Neuronal stem cell (in vitro differentiated cells): ENCODE measurements at regions not wholly inside any gene's neighbourhood (a gene's known extent, or its start where the extent isn't known, plus 50 kb on each side); places are given as distances from the start of the nearest gene placed in this dataset.

ENCODE experiments used
- DNase-seq: peaks from one replicate; pipeline ENCODE4 v3.0.0-alpha.2; 2013; ENCODE audit warnings: low spot score
- H2AFZ ChIP-seq: one replicate; pipeline ENCODE4 v1.6.1; 2013; ENCODE audit warnings: mild to moderate bottlenecking, low read length, inconsistent platforms
- H2AK5ac ChIP-seq: 2 replicates; pipeline ENCODE4 v1.6.1; 2013; ENCODE audit warnings: low read depth, mild to moderate bottlenecking, inconsistent platforms, low read length, moderate library complexity, mixed read lengths
- H2BK120ac ChIP-seq: 2 replicates; pipeline ENCODE4 v1.6.1; 2013; ENCODE audit warnings: low read depth, mild to moderate bottlenecking, inconsistent platforms, low read length, moderate library complexity, mixed read lengths
- H2BK12ac ChIP-seq: one replicate; pipeline ENCODE4 v1.6.1; 2013; ENCODE audit warnings: low read length, inconsistent platforms
- H2BK15ac ChIP-seq: 2 replicates; pipeline ENCODE4 v1.6.1; 2013; ENCODE audit warnings: mild to moderate bottlenecking, low read length, inconsistent platforms, mixed read lengths
- H2BK5ac ChIP-seq: one replicate; pipeline ENCODE4 v1.6.1; 2013; ENCODE audit warnings: inconsistent platforms, mild to moderate bottlenecking, low read length, moderate library complexity
- H3K14ac ChIP-seq: one replicate; pipeline ENCODE4 v1.6.1; 2013; ENCODE audit warnings: low read length, inconsistent platforms
- H3K18ac ChIP-seq: 2 replicates; pipeline ENCODE4 v1.6.1; 2013; ENCODE audit warnings: low read length, inconsistent platforms
- H3K23ac ChIP-seq: 2 replicates; pipeline ENCODE4 v1.6.1; 2013; ENCODE audit warnings: low read depth, mild to moderate bottlenecking, mixed read lengths, low read length, inconsistent platforms; ENCODE audit not compliant: poor library complexity
- H3K27ac ChIP-seq: replicated peaks from 3 replicates; pipeline ENCODE4 v1.5.1; 2013; ENCODE audit warnings: low read length, inconsistent platforms
- H3K27me3 ChIP-seq, 3 experiments: 2 replicates each; pipeline ENCODE4 v1.6.1; 2013; ENCODE audit warnings: low read length in 3 of 3, mild to moderate bottlenecking in 2 of 3, inconsistent platforms in 1 of 3, low read depth in 1 of 3, mixed read lengths in 1 of 3, moderate library complexity in 1 of 3; ENCODE audit not compliant: control insufficient read depth in 3 of 3, insufficient read depth in 3 of 3
- H3K36me3 ChIP-seq, 2 donors: replicated peaks in 1 of 2; 2 replicates each; pipeline ENCODE4 v1.6.1; 2013; ENCODE audit warnings: low read length in 2 of 2; ENCODE audit not compliant: control insufficient read depth in 2 of 2, insufficient read depth in 2 of 2
- H3K4ac ChIP-seq: 2 replicates; pipeline ENCODE4 v1.6.1; 2013; ENCODE audit warnings: inconsistent platforms, mild to moderate bottlenecking, low read length, moderate library complexity
- H3K4me1 ChIP-seq, 2 donors: 1 replicate in 1 of 2; 2 replicates in 1 of 2; pipeline ENCODE4 v1.6.1; 2013; ENCODE audit warnings: low read length in 2 of 2, low read depth in 1 of 2; ENCODE audit not compliant: control insufficient read depth in 2 of 2, insufficient read depth in 1 of 2
- H3K4me2 ChIP-seq: one replicate; pipeline ENCODE4 v1.6.1; 2013; ENCODE audit warnings: mild to moderate bottlenecking, low read length, inconsistent platforms; ENCODE audit not compliant: insufficient read depth, poor library complexity, severe bottlenecking
- H3K4me3 ChIP-seq, 2 donors: 2 replicates each; pipeline ENCODE4 v1.5.1; 2013; ENCODE audit warnings: low read length in 2 of 2, mild to moderate bottlenecking in 2 of 2, inconsistent platforms in 1 of 2, moderate library complexity in 1 of 2
- H3K79me1 ChIP-seq: one replicate; pipeline ENCODE4 v1.6.1; 2013; ENCODE audit warnings: low read depth, mild to moderate bottlenecking, inconsistent platforms, low read length, moderate library complexity
- H3K9ac ChIP-seq: one replicate; pipeline ENCODE4 v1.6.1; 2013; ENCODE audit warnings: mild to moderate bottlenecking, low read depth, low read length, inconsistent platforms; ENCODE audit not compliant: poor library complexity
- H3K9me3 ChIP-seq, 2 donors: replicated peaks in 1 of 2; 2 replicates each; pipeline versions ENCODE3 to v1.6.1; 2013; ENCODE audit warnings: low read length in 2 of 2, mild to moderate bottlenecking in 2 of 2, inconsistent platforms in 1 of 2, low read depth in 1 of 2, mixed read lengths in 1 of 2, moderate library complexity in 1 of 2; ENCODE audit not compliant: control insufficient read depth in 2 of 2, insufficient read depth in 1 of 2
- H4K8ac ChIP-seq: one replicate; pipeline ENCODE4 v1.6.1; 2013; ENCODE audit warnings: low read depth, mild to moderate bottlenecking, inconsistent platforms, low read length, moderate library complexity
- H4K91ac ChIP-seq: one replicate; pipeline ENCODE4 v1.6.1; 2013; ENCODE audit warnings: low read length, low read depth, mild to moderate bottlenecking, inconsistent platforms; ENCODE audit not compliant: poor library complexity
- WGBS, 2 donors: extraction: QIAGEN DNeasy Blood & Tissue Kit; methylation state at CpG; one replicate each; pipeline ENCODE4 v1.1.7; 2013; ENCODE audit warnings: missing lambda C conversion rate in 2 of 2, mixed read lengths in 1 of 2; ENCODE audit not compliant: insufficient read length in 2 of 2, insufficient replicate concordance in 1 of 2; ENCODE audit errors: extremely low coverage in 2 of 2; 5-methylcytosine and 5-hydroxymethylcytosine counted together

GRCh38 chr5:121692158-121692557 lies 159.5 kb upstream of the FTMT start:
- no peak overlapping the region for H4K8ac ChIP-seq
- H3K14ac ChIP-seq: no peak overlapping the region
- H3K18ac ChIP-seq: no peak overlapping the region
- no peak overlapping the region for H2AK5ac ChIP-seq
- no peak overlapping the region for H3K4me3 ChIP-seq
- H3K9me3 ChIP-seq: no peaks in the 10 kb centered on the region
- no peak overlapping the region for H3K4ac ChIP-seq
- H3K27me3 ChIP-seq: no peaks in the 10 kb centered on the region
- no peak overlapping the region for H3K23ac ChIP-seq
- H3K4me1 ChIP-seq: no peaks in the 10 kb centered on the region
- no peaks in the 10 kb centered on the region for H3K36me3 ChIP-seq
- H3K4me2 ChIP-seq: no peak overlapping the region
- no peak overlapping the region for H2AFZ ChIP-seq
- no peak overlapping the region for H3K9ac ChIP-seq
- DNase-seq: no peak
- H2BK15ac ChIP-seq: no peak overlapping the region
- WGBS, 2 donors: no CpG with 5 or more reads among the region's 2 CpGs
- no peaks in the 10 kb centered on the region for H3K79me1 ChIP-seq
- no peak overlapping the region for H4K91ac ChIP-seq
- no peak overlapping the region for H2BK120ac ChIP-seq
- H2BK12ac ChIP-seq: no peak overlapping the region
- H3K27ac ChIP-seq: no peak overlapping the region
- H2BK5ac ChIP-seq: no peak overlapping the region

GRCh38 chr5:121693864-121694263 lies 157.8 kb upstream of the FTMT start:
- Histone ChIP-seq H3K4me2 (no peak overlapping the region), H2BK12ac (no peak overlapping the region), H3K23ac (no peak overlapping the region), H3K4ac (no peak overlapping the region), H3K14ac (no peak overlapping the region), H3K27ac (no peak overlapping the region), H2BK120ac (no peak overlapping the region), H2BK5ac (no peak overlapping the region), H3K9ac (no peak overlapping the region), H3K18ac (no peak overlapping the region), H2AFZ (peak overlapping the region; percentile 74), H3K4me1 (no peaks in the 10 kb centered on the region), H3K9me3 (no peaks in the 10 kb centered on the region), H3K4me3 (no peak overlapping the region), H2AK5ac (no peak overlapping the region), H3K79me1 (no peaks in the 10 kb centered on the region), H3K27me3 (no peaks in the 10 kb centered on the region), H4K8ac (no peak overlapping the region), H2BK15ac (no peak overlapping the region), H3K36me3 (no peaks in the 10 kb centered on the region), H4K91ac (no peak overlapping the region)
- no CpG with 5 or more reads among the region's 1 CpG for WGBS, 2 donors
- no peak for DNase-seq

GRCh38 chr5:121695307-121695706 lies 156.4 kb upstream of the FTMT start:
- Histone ChIP-seq H3K36me3 (no peaks in the 10 kb centered on the region), H3K4me2 (no peak overlapping the region), H3K27me3 (no peaks in the 10 kb centered on the region), H3K4me3 (no peak overlapping the region), H2BK5ac (no peak overlapping the region), H2BK12ac (no peak overlapping the region), H2AFZ (no peak overlapping the region), H2BK15ac (no peak overlapping the region), H3K14ac (no peak overlapping the region), H2AK5ac (no peak overlapping the region), H4K91ac (no peak overlapping the region), H3K27ac (no peak overlapping the region), H3K9me3 (no peaks in the 10 kb centered on the region), H3K4me1 (no peaks in the 10 kb centered on the region), H4K8ac (no peak overlapping the region), H3K18ac (no peak overlapping the region), H2BK120ac (no peak overlapping the region), H3K23ac (no peak overlapping the region), H3K9ac (no peak overlapping the region), H3K4ac (no peak overlapping the region), H3K79me1 (no peaks in the 10 kb centered on the region)
- WGBS, 2 donors: no CpG with 5 or more reads among the region's 2 CpGs
- DNase-seq: no peak

GRCh38 chr5:121698690-121699089 lies 153.0 kb upstream of the FTMT start:
- H3K4me1 ChIP-seq: peaks cover 0 to 3% of the 10 kb centered on the region in 2 donors
- H2BK15ac ChIP-seq: no peak overlapping the region
- H3K27ac ChIP-seq: no peak overlapping the region
- H2BK12ac ChIP-seq: no peak overlapping the region
- no peaks in the 10 kb centered on the region for H3K27me3 ChIP-seq
- no peak overlapping the region for H4K8ac ChIP-seq
- no peak overlapping the region for H2AK5ac ChIP-seq
- no peak overlapping the region for H3K18ac ChIP-seq
- no CpG with 5 or more reads among the region's 3 CpGs for WGBS, 2 donors
- DNase-seq: no peak
- no peak overlapping the region for H2AFZ ChIP-seq
- no peaks in the 10 kb centered on the region for H3K9me3 ChIP-seq
- no peak overlapping the region for H2BK120ac ChIP-seq
- H3K9ac ChIP-seq: no peak overlapping the region
- no peak overlapping the region for H2BK5ac ChIP-seq
- no peak overlapping the region for H4K91ac ChIP-seq
- H3K79me1 ChIP-seq: no peaks in the 10 kb centered on the region
- no peak overlapping the region for H3K23ac ChIP-seq
- H3K4ac ChIP-seq: no peak overlapping the region
- H3K4me3 ChIP-seq: no peak overlapping the region
- no peak overlapping the region for H3K4me2 ChIP-seq
- no peaks in the 10 kb centered on the region for H3K36me3 ChIP-seq
- no peak overlapping the region for H3K14ac ChIP-seq
